Omental fat pad (tissue), 3 donors: ENCODE measurements at regions not wholly inside any gene's neighbourhood (a gene's known extent, or its start where the extent isn't known, plus 50 kb on each side); places are given as distances from the start of the nearest gene placed in this dataset.

Experiments used
- ATAC-seq: fragments of 150-250 bp; one replicate; pipeline ENCODE4 v1.9.1; 2016; ENCODE audit warnings: mild to moderate bottlenecking, moderate library complexity; ENCODE audit not compliant: low FRiP score
- DNase-seq: peaks from one replicate; pipeline ENCODE4 v3.0.0-alpha.2; 2019; ENCODE audit warnings: low spot score
- TF ChIP-seq, protein P1 (sequence below), 3 donors: fragments of 450-650 bp; IDR thresholded peaks; one replicate each; pipeline ENCODE4 v1.5.1; 2016 to 2017; ENCODE audit warnings: antibody characterized with exemption in 3 of 3, mild to moderate bottlenecking in 3 of 3, moderate library complexity in 2 of 3

- ATAC-seq, result no peak
- TF ChIP-seq, protein P1, sequence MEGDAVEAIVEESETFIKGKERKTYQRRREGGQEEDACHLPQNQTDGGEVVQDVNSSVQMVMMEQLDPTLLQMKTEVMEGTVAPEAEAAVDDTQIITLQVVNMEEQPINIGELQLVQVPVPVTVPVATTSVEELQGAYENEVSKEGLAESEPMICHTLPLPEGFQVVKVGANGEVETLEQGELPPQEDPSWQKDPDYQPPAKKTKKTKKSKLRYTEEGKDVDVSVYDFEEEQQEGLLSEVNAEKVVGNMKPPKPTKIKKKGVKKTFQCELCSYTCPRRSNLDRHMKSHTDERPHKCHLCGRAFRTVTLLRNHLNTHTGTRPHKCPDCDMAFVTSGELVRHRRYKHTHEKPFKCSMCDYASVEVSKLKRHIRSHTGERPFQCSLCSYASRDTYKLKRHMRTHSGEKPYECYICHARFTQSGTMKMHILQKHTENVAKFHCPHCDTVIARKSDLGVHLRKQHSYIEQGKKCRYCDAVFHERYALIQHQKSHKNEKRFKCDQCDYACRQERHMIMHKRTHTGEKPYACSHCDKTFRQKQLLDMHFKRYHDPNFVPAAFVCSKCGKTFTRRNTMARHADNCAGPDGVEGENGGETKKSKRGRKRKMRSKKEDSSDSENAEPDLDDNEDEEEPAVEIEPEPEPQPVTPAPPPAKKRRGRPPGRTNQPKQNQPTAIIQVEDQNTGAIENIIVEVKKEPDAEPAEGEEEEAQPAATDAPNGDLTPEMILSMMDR (IDR thresholded peaks at IDR 0.05), result no peak
- no peak for DNase-seq
Observed at GRCh38 chr4:59814402-59815010, 1385.6 kb upstream of the ADGRL3 start.

GRCh38 chr4:59818656-59819055, 1381.5 kb upstream of the ADGRL3 start:
- TF ChIP-seq, protein P1 (IDR thresholded peaks at IDR 0.05), result no peak

DNA sequence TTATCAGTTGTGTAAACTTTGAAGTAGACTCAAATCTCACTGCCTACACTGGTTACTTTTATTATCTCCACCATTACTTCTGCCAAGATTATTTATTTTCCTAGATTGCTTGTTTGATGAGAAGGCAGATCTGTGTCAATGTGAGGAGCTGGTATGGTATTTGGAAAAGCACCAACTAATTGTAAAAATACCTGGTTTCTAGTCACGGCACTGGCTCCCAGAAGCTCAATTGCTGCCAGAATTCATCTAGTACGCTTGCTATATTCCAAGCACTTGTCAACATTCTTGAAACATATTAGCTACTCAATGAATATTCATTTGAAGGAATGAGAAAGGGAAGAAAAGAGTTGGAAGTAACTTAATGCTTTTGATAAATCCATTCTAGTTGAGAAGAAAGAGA, 1376.8 kb upstream of the ADGRL3 start:
- DNase-seq (no peak), ATAC-seq (no peak)
- TF ChIP-seq, protein P1 (IDR thresholded peaks at IDR 0.05), result no peak

More at GRCh38 chr4:59818656-59819055, 1381.5 kb upstream of the ADGRL3 start:
- DNase-seq (no peak), ATAC-seq (no peak)

DNA sequence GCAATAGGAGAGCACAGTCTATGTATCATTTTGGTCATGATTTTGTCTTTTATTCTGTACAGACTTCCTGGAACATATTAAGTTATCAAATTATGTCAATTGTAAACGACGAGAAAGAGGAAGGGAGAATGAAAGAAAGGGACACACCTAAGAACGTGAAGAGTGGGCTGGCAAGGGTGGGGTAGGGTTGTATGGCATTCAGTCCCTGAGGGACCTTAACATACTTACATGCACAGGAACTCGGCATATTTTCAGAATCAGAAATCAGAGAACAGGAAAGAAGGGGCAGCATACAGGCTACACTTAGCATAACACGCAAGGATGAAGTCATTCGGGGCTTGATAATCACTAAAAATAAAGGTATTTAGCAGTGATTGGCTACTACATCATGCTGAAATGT, 1375.0 kb upstream of the ADGRL3 start:
- DNase-seq, result no peak
- ATAC-seq, result no peak
- TF ChIP-seq, protein P1 (IDR thresholded peaks at IDR 0.05), result no peak

DNA sequence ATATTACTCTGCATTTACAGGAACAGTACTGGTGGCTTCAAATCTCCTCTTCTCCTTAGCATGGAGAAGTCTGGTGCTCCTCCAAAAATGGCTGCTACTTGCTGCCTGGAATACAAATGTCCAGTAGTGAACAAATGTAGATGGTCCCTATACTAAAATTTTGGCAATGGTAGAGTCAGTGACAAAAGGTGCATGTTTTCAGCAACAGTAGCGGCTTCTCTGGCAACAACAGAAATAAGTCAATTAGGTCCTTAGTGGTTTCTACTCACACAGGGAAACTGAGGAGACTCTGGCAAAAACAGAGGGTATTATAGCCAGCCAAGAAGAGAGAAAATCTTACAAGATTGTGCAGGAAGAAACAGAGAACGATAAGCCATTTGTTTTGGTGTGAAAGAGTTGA, 1368.4 kb upstream of the ADGRL3 start:
- TF ChIP-seq, protein P1 (IDR thresholded peaks at IDR 0.05), result no peak
- DNase-seq, result no peak
- ATAC-seq, result no peak

DNA sequence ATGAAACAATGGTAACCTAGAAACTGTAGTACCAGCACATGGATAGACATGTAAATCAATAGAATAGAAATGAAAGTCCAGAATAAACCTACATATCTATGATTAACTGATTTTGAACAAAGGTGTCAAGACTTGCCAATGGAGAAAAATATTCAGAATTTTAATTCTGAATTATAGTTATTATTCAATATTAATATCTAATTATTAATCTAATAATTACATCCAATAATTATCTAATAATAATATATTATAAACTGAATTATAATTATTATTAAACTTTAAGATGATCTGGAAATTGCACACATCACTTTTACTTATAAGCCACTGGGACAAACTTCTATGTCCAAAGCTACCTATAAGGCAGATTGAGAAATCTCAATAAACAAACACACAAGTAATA, 1365.2 kb upstream of the ADGRL3 start:
- DNase-seq, result no peak
- TF ChIP-seq, protein P1 (IDR thresholded peaks at IDR 0.05), result no peak
- no peak for ATAC-seq

- ATAC-seq, result no peak
- TF ChIP-seq, protein P1 (IDR thresholded peaks at IDR 0.05), result no peak
Observed at GRCh38 chr4:59837751-59838150, 1362.4 kb upstream of the ADGRL3 start.

More at GRCh38 chr4:59837751-59838150, 1362.4 kb upstream of the ADGRL3 start:
- DNase-seq, result no peak
